A673 (cell line): ENCODE measurements at regions not wholly inside any gene's neighbourhood (a gene's known extent, or its start where the extent isn't known, plus 50 kb on each side); places are given as distances from the start of the nearest gene placed in this dataset.

ENCODE experiments used
- CTCF ChIP-seq: fragments of 300-800, 200-600 bp; sonication (generic); conservative IDR thresholded peaks from 2 replicates; pipeline ENCODE4 v1.5.1; 2017; ENCODE audit warnings: low read depth, mild to moderate bottlenecking, antibody characterized with exemption, low read length, moderate library complexity, mixed read lengths
- EZH2 ChIP-seq: fragments of 200-600 bp; sonication (generic); IDR thresholded peaks from 2 replicates; pipeline ENCODE4 v1.6.1; 2017; ENCODE audit warnings: borderline replicate concordance, low read depth, mild to moderate bottlenecking, mixed read lengths, antibody characterized with exemption, low read length; ENCODE audit not compliant: poor library complexity, severe bottlenecking

- TF ChIP-seq CTCF (no peak), EZH2 (no peak)
These were observed 133.0 kb upstream of the MYT1L start for GRCh38 chr2:2464094-2464493.
